Stimulated activated CD4-positive, alpha-beta T cell treated with anti-CD3 and anti-CD28 coated beads, TNF-alpha, amount 100 ng/mL, for 24 hours (primary cell): ENCODE measurements at regions not wholly inside any gene's neighbourhood (a gene's known extent, or its start where the extent isn't known, plus 50 kb on each side); places are given as distances from the start of the nearest gene placed in this dataset.

Experiments used
- DNase-seq, 3 experiments: peaks; one replicate each; pipeline ENCODE4 v3.0.0-alpha.2; 2020; ENCODE audit warnings: low read depth in 3 of 3

- DNase-seq: no peak
These were observed 364.2 kb downstream of the ZNF516 start for GRCh38 chr18:76130845-76131244.

GRCh38 chr18:76126327-76126726 lies 368.7 kb downstream of the ZNF516 start:
- DNase-seq: no peak

DNA sequence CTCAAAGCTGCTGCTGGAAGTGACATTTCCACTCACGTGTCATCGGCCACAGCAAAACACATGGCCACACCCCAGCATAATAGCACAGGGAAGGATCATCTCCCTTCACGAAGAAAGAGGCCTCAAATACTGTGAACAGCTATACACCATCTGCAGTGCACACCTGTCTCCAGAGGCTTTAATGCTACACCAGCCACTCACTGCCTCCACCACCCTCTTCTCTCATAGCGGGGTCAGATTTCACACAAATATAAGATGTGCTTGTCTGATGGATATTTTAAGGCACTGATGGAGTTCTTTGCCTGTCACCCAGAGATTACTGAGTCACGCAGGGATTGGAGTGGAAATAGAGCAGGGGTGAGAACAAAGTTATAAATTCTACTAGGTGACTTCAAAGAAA lies 374.0 kb downstream of the ZNF516 start:
- no peak for DNase-seq

DNA sequence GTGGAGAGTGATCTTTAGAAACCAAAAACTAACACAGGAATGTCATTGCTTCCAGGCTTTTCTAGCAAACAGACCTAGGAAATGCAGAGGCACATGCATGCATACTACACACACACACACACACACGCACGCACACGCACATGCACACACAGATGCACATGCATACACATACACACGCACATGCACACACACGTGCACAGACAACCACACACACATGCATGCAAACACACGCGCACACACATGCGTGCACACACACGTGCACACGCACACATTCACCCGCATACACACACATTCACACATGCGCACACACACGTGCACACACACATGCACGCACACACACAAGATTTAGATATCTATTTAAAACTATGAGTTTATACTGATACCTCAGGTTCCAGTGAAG lies 379.5 kb downstream of the ZNF516 start:
- DNase-seq: no peak

DNA sequence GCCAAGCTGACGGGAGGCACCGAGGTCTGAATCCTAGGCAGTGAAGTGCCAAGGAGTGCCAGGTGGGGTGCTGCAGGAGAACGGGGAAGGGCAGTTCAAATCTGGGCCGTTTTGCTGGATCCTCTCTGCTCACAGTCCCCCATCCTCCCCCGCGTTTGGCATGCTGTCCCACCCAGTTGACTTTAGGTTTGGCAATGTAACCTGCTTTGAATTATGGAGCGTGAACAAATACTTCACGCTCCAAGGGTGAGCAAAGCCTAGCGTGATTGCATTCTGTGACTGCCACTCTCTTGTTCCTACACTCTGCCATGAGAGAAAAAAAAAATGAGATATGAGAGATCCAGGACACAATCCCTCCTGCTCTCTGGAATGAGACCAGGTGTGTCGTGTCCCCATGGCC lies 381.9 kb downstream of the ZNF516 start:
- no peak for DNase-seq

DNA sequence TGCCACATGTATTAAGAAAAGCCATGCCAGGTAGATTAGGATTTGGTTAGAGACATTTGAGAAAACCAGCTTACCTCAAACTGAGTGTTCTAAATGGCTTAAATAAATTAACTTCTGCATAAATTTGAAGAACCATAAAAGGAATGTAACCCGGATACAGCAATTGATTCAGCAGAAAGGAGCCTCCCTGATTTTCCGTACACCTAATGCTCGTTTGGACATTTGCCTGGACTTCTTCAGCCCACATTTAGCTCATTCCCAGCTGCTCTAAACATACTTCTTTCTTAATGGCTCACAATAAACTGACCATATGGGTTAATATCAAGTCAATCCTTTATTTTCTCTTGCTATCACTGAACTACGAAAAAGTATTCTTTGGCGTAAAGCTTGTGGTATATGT lies 392.4 kb downstream of the ZNF516 start:
- DNase-seq: no peak

DNA sequence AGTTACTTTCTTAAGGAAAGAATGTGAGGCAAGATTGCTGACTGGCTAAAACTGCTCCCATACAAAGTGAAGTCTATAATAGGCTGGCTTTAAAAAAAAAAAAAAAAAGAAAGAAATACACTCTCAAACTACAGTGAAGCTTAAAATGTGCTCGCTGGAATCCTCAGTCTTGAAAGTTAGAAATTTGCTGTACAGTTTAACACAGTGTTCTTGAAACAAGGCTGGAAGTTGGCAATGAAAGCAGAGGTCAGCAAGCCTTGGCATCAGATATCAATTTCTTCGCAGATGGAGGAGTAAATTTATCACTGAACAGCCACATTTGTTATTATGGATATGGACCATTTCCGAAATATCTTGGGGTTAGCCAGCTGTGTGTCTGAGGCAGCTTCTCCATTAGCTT lies 392.9 kb downstream of the ZNF516 start:
- DNase-seq: no peak

GRCh38 chr18:76099931-76100457 lies 395.0 kb downstream of the ZNF516 start:
- DNase-seq: no peak

DNA sequence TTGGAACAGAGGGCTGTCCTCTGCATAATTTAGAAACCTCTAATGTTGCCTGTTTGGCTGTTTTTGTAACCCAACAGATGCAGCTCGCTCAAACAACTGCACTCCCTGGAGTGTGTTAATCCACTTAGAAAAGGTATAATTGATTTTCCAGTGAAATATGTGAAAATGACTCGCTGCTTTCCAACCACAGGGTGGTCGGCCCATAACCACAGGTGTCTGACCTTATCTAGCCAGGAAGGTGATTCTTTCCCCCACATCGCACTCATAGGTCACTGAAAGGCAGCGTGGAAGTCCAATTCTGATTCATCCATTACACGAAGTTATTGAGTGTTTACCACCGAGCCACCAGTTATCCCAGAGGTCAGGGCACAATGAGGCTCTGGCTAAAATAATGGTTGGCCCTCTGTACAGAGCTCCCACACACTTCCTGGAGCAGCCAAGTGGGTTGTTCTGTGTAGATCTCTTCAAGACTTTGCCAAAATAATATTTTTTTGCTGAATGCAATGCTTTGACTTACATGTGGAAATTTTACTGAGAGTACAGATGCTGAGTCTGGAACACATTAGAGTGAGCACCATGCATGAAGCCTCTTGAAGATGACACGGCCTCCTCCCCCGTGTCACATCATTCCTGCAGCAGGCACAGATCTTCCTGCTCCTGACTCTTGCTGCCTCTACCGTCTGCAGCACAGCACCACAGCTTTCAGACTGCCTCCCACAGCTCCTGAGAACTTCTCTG lies 396.2 kb downstream of the ZNF516 start:
- peak in 1 of 3 experiments; percentile 8 for DNase-seq

DNA sequence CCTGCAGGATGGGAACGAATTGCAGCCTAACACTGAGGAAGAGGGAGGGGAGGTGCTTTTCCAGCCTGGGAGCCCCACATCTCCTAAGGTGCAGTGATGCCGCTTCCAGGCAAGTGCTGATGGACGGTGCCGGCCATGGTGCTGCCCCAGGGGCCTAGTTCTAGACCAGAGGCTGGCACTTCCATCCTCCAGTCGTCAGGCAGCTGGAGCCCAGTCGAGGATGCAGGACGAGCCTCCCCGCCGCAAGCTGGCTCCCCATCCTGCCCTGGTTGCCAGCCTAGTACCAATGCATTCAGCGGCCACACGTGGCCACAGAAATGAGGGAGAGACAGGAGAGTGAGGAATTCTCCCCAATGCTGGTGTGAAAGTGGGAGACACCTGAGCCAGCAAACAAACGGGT lies 413.5 kb downstream of the ZNF516 start:
- DNase-seq: no peak

- DNase-seq: no peak
These were observed 414.6 kb downstream of the ZNF516 start for GRCh38 chr18:76080430-76080829.

GRCh38 chr18:76075777-76076176 lies 419.3 kb downstream of the ZNF516 start:
- no peak for DNase-seq

DNA sequence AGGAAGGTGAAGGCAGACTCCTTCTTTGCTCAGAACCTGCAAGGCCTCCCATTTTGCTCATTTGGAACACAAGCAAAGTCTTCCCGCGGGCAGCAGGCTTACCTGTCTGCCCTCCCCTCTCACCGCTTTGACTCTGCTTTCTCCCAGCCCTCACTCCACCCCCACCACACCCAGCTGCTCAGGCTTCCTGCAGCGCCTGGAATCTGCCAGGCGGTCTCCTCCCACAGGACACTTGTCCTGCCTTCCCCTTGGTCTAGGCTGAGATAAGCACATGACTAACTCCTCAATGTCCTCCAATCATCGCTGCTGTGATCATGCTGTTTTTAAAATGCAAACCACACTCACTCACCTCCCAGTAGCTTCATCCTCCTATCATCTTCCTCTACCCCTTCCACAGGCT lies 430.0 kb downstream of the ZNF516 start:
- no peak for DNase-seq

- no peak for DNase-seq
These were observed 436.9 kb downstream of the ZNF516 start for GRCh38 chr18:76058146-76058545.

DNA sequence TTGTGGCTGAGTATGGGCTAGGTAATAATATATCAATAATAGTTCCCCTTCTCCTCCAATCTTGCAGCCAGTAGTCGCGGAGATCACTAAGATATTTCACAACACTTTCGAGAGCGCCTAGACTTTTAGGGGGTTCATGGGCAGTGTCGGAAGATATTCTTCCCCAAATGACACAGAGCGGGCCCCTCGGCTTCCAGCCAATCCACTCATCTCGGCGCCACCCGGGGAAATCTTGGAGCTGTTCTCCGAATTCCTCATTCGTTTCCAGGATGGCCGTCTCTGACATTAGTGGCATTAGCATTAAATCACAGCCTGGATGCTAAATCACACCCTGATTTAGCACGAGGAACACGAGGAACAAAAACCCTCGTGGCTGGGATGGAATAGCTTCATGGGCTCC lies 437.7 kb downstream of the ZNF516 start:
- DNase-seq: no peak

- DNase-seq: no peak
These were observed 438.5 kb downstream of the ZNF516 start for GRCh38 chr18:76056471-76057110.

DNA sequence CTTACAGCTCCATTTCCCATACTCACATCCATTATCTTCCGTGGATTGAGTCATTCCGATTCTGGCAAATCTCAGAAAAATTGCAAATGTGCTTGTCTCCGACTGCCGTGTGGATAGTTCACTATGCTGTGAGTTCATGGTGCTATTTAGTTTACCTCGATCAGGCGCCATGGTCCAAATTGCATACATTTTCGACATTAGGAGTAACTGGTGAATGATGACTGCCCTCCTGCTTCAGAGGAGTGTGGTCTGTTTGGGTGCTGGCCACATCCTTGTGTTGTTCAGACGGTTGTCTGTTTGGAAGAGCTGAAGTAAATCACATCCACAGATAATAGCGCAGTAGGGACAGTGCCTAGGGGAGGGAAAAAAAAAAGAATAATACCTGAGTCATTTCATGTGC lies 439.5 kb downstream of the ZNF516 start:
- no peak for DNase-seq

DNA sequence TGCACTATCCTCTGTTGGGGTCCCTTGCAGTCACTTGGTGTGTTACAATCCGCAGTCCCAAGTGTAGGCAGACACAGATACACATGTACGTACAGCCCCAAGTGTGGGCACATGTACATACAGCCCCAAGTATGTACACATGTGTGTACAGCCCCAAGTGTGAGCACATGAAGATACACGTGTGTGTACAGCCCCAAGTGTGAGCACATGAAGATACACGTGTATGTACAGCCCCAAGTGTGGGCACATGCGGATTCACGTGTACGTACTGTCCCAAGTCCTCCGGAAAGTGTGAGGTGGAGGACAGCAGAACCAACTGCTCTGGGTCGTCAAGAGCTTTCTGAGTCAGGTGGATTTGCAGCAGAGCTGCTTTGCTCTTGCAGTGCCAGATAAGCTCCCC lies 440.0 kb downstream of the ZNF516 start:
- no peak for DNase-seq

DNA sequence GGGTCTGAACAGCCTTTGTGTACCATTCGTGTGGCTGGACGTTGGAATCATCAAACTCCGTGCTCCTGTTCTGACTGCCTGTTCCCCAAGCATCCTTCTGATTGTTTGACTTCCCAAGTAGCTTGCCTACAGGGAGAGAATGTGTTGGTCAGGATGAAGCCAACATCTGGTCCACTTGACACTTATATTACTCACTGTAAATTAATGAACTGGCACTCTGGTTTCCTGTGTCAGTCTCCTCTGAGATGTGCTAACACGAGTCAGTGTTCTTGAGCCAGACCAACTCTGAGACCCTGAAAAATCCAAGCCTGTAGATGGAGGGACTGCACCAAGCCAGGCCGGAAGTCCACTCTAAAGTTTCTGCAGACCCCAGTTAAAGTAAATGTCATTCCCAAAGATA lies 440.9 kb downstream of the ZNF516 start:
- DNase-seq: no peak

DNA sequence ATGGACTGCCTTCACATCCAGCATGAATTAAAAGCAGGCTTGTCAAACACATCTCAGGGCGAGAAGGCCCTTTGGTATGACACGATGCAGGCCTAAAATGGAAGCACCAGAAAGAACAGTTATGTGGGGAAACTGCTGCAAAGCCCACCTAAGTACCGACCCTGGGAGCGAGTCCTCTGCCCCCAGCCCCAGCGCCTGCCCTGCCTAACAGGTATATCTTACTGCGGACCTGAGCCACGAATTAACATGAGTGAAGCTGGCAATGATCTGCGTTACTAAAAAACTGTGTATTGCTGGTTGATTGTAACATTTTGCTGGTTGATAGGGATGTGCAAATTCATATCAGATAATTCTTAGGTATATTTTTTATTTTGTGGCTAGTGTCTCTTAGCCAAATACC lies 441.5 kb downstream of the ZNF516 start:
- no peak for DNase-seq

- DNase-seq: no peak
These were observed 442.8 kb downstream of the ZNF516 start for GRCh38 chr18:76052227-76052595.

GRCh38 chr18:76051396-76052226 lies 443.4 kb downstream of the ZNF516 start:
- no peak for DNase-seq

GRCh38 chr18:76046221-76046620 lies 448.8 kb downstream of the ZNF516 start:
- no peak for DNase-seq
